RWPE1 (cell line): ENCODE measurements at regions not wholly inside any gene's neighbourhood (a gene's known extent, or its start where the extent isn't known, plus 50 kb on each side); places are given as distances from the start of the nearest gene placed in this dataset.

Source experiments
- CTCF ChIA-PET: fragments of 350-600 bp; sonication (Branson Sonifier 250); formaldehyde crosslinking; extraction: SDS; loops from one replicate; lab custom pipeline; 2021; lab: Yijun Ruan, JAX
- POLR2A ChIA-PET: fragments of 400-600 bp; formaldehyde crosslinking; extraction: SDS; loops from one replicate; lab custom pipeline; 2020; ENCODE audit warnings: antibody characterized with exemption; ENCODE audit not compliant: low non-redundant PET; lab: Yijun Ruan, JAX
- DNase-seq: peaks from one replicate; pipeline ENCODE4 v3.0.0; 2012; ENCODE audit warnings: low spot score
- H3K27ac ChIP-seq: fragments of 450-650 bp; 2 replicates; pipeline ENCODE4 v1.5.1; 2017
- TF ChIP-seq, protein P1 (sequence below): fragments of 450-650 bp; conservative IDR thresholded peaks from 2 replicates; pipeline ENCODE4 v1.5.1; 2017; ENCODE audit warnings: low read depth, mild to moderate bottlenecking

DNA sequence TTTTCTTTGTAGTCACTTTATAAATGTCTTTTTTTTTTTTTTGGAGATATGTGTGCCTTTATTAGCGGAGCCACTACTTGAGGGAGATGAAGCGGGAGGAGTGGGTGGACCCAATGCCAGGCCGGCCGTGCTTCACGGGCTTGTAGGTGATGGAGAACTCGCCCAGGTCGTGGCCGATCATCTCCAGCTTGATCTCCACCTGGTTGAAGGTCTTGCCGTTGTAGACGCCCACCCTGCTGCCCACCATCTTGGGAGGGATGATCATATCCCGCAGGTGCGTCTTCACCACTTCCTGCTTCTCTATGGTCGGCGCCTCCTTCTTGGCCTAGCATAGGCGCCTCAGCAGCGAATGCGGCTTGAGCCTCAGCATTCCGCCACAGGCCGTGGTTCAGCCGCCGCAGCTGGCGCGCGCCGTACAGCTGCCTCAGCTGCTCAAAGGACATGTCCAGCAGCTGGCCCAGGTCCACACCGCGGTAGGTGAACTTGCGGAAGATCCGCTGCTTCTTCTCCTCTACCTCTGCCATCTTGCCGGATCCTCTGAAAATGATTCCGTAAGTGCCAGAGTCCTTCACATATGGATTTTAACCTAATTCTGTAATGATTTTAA lies 1095.6 kb downstream of the MAT2B start:
- ChIA-PET CTCF (no interaction called here), POLR2A (no interaction called here)
- DNase-seq, result no peak
- H3K27ac ChIP-seq, result no peak overlapping the region
- TF ChIP-seq, protein P1, sequence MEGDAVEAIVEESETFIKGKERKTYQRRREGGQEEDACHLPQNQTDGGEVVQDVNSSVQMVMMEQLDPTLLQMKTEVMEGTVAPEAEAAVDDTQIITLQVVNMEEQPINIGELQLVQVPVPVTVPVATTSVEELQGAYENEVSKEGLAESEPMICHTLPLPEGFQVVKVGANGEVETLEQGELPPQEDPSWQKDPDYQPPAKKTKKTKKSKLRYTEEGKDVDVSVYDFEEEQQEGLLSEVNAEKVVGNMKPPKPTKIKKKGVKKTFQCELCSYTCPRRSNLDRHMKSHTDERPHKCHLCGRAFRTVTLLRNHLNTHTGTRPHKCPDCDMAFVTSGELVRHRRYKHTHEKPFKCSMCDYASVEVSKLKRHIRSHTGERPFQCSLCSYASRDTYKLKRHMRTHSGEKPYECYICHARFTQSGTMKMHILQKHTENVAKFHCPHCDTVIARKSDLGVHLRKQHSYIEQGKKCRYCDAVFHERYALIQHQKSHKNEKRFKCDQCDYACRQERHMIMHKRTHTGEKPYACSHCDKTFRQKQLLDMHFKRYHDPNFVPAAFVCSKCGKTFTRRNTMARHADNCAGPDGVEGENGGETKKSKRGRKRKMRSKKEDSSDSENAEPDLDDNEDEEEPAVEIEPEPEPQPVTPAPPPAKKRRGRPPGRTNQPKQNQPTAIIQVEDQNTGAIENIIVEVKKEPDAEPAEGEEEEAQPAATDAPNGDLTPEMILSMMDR, result no peak

- TF ChIP-seq, protein P1, result no peak
- no peak overlapping the region for H3K27ac ChIP-seq
- ChIA-PET CTCF (no interaction called here), POLR2A (no interaction called here)
- no peak for DNase-seq
These were observed 1103.1 kb downstream of the MAT2B start for GRCh38 chr5:164608507-164608906.

- no peak for DNase-seq
- POLR2A ChIA-PET, result no interaction called here
- CTCF ChIA-PET, result interaction anchor here (0.7 kb wide), 1 partner anchor 88 kb away, joined by 3 read pairs; no protein-coding TSS in a partner anchor
- H3K27ac ChIP-seq, result no peak overlapping the region
- TF ChIP-seq, protein P1, result no peak
These were observed 1105.0 kb downstream of the MAT2B start for GRCh38 chr5:164610374-164610773.

DNA sequence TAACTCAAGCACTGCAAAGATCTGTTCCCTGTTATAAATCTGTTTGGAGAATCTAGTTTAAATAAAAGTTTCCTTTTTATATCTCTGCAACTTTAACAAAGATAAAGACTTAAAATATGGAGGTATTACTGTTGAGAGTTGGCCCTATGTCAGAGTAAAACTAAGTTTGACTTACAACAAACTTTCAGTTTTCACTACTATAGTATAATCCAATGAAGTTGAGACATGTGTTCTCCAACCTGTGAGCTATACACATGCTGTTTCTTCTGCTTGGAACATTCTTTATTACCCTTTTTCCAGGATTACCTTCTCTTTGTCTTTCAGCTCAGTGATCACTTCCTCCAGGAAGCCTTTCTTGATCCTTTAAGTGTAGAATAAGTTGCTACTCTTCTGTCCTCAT lies 1109.3 kb downstream of the MAT2B start:
- ChIA-PET POLR2A (no interaction called here), CTCF (no interaction called here)
- no peak overlapping the region for H3K27ac ChIP-seq
- TF ChIP-seq, protein P1, result no peak
- no peak for DNase-seq

DNA sequence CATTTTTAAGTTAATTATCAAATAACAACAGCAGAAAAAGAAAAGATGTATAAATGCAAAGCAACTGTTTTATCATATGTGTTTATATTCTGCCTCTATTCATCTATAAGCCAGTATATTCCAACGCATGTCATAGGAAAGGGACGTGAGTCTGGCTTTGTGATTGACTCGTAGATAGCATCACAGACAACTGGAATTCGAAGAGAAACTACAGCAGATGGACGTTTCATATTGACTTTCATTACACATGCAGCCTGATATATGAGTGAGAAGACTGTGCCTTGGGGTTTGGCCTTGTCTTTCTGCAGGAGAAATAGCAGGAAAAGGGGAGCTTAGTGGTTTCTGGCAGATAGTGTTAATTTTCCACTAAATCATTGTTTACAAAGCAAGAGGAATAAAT lies 1111.9 kb downstream of the MAT2B start:
- TF ChIP-seq, protein P1, result no peak
- no peak for DNase-seq
- ChIA-PET POLR2A (no interaction called here), CTCF (interaction anchor here (0.6 kb wide), 1 partner anchor 49 kb away, joined by 7 read pairs; no protein-coding TSS in a partner anchor)
- H3K27ac ChIP-seq, result no peak overlapping the region

- CTCF ChIA-PET, result no interaction called here
- POLR2A ChIA-PET, result no interaction called here
- no peak for DNase-seq
- no peak overlapping the region for H3K27ac ChIP-seq
- TF ChIP-seq, protein P1, result no peak
These were observed 1121.6 kb downstream of the MAT2B start for GRCh38 chr5:164627021-164627420.
